GM18519 (cell line): ENCODE measurements at regions not wholly inside any gene's neighbourhood (a gene's known extent, or its start where the extent isn't known, plus 50 kb on each side); places are given as distances from the start of the nearest gene placed in this dataset.

Experiments used
- ATAC-seq: cut with Tn5 transposase; IDR thresholded peaks from one replicate; pipeline ENCODE4 v1.9.1; 2021; ENCODE audit warnings: mild to moderate bottlenecking, moderate library complexity; ENCODE audit not compliant: unreplicated experiment, low FRiP score

GRCh38 chr1:214823311-214824117, 220.5 kb downstream of the CENPF start:
- ATAC-seq = no peak

GRCh38 chr1:214824763-214825162, 221.8 kb downstream of the CENPF start:
- no peak for ATAC-seq

GRCh38 chr1:214826619-214827018, 223.6 kb downstream of the CENPF start:
- ATAC-seq = no peak

- ATAC-seq = no peak
These were observed 224.9 kb downstream of the CENPF start for GRCh38 chr1:214827883-214828282.

GRCh38 chr1:214830941-214831340, 227.9 kb downstream of the CENPF start:
- no peak for ATAC-seq

- no peak for ATAC-seq
These were observed 229.0 kb downstream of the CENPF start for GRCh38 chr1:214831956-214832355.

GRCh38 chr1:214833178-214833756, 230.3 kb downstream of the CENPF start:
- ATAC-seq = no peak

- ATAC-seq = no peak
These were observed 234.4 kb downstream of the CENPF start for GRCh38 chr1:214837376-214837775.

- no peak for ATAC-seq
These were observed 235.4 kb downstream of the CENPF start for GRCh38 chr1:214838351-214838750.

GRCh38 chr1:214840356-214840755, 237.4 kb downstream of the CENPF start:
- ATAC-seq = no peak

- ATAC-seq = no peak
These were observed 239.7 kb upstream of the KCNK2 start for GRCh38 chr1:214842856-214843255.

GRCh38 chr1:214843281-214843680, 239.3 kb upstream of the KCNK2 start:
- no peak for ATAC-seq

GRCh38 chr1:214844319-214844718, 238.2 kb upstream of the KCNK2 start:
- ATAC-seq = no peak

- ATAC-seq = no peak
These were observed 236.3 kb upstream of the KCNK2 start for GRCh38 chr1:214846276-214846675.

- no peak for ATAC-seq
These were observed 235.3 kb upstream of the KCNK2 start for GRCh38 chr1:214847071-214847810.

- ATAC-seq = no peak
These were observed 234.4 kb upstream of the KCNK2 start for GRCh38 chr1:214848101-214848500.

- ATAC-seq = no peak
These were observed 232.0 kb upstream of the KCNK2 start for GRCh38 chr1:214850432-214851050.

- no peak for ATAC-seq
These were observed 229.2 kb upstream of the KCNK2 start for GRCh38 chr1:214853340-214853739.

GRCh38 chr1:214854126-214854875, 228.2 kb upstream of the KCNK2 start:
- ATAC-seq = no peak

GRCh38 chr1:214856843-214857242, 225.7 kb upstream of the KCNK2 start:
- no peak for ATAC-seq
